Hepatocyte (in vitro differentiated cells): ENCODE measurements at regions not wholly inside any gene's neighbourhood (a gene's known extent, or its start where the extent isn't known, plus 50 kb on each side); places are given as distances from the start of the nearest gene placed in this dataset.

Experiments
- EZH2 ChIP-seq: fragments of 200-600 bp; sonication (generic); IDR thresholded peaks from 2 replicates; pipeline ENCODE4 v1.6.1; 2016; ENCODE audit warnings: antibody characterized with exemption, mild to moderate bottlenecking, borderline replicate concordance
- TF ChIP-seq, protein P1 (sequence below): fragments of 200-600 bp; sonication (generic); IDR thresholded peaks from 2 replicates; pipeline ENCODE4 v1.5.1; 2016; ENCODE audit warnings: antibody characterized with exemption, mild to moderate bottlenecking; ENCODE audit not compliant: poor library complexity

DNA sequence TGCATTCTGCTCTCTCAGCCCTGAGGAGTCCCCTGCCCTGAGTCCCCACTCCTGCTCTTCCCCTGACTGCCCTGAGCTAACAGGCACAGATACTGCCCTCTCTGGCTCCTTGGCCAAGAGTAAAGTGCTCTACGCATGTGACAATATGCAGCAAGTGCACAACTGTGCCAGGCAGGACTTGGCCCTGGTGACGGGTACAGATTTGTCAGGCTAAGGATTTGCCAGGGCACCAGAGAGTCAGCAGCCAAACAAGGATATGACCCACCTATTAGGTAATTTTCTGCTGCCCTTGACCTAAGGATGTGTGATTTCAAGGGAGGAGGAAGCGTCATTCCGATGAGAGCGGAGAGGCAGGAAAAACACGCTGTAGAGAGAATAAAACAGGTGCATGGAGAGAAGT, 339.0 kb downstream of the PTPRU start:
- TF ChIP-seq, protein P1, sequence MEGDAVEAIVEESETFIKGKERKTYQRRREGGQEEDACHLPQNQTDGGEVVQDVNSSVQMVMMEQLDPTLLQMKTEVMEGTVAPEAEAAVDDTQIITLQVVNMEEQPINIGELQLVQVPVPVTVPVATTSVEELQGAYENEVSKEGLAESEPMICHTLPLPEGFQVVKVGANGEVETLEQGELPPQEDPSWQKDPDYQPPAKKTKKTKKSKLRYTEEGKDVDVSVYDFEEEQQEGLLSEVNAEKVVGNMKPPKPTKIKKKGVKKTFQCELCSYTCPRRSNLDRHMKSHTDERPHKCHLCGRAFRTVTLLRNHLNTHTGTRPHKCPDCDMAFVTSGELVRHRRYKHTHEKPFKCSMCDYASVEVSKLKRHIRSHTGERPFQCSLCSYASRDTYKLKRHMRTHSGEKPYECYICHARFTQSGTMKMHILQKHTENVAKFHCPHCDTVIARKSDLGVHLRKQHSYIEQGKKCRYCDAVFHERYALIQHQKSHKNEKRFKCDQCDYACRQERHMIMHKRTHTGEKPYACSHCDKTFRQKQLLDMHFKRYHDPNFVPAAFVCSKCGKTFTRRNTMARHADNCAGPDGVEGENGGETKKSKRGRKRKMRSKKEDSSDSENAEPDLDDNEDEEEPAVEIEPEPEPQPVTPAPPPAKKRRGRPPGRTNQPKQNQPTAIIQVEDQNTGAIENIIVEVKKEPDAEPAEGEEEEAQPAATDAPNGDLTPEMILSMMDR, result no peak
- no peak for TF ChIP-seq EZH2
